ENCODE measurements at regions not wholly inside any gene's neighbourhood (a gene's known extent, or its start where the extent isn't known, plus 50 kb on each side); places are given as distances from the start of the nearest gene placed in this dataset.
"Not testable (repeated sequence)": the region's sequence is repeated elsewhere in the genome, so short reads cannot be mapped to it uniquely, and the experiment has no call there.

- DNase-seq (ENCODE audit: low spot score): no peak
- TF ChIP-seq CTCF (IDR thresholded peaks at IDR 0.05; ENCODE audit: borderline replicate concordance, control extremely low read depth, extremely low read depth, insufficient read depth, missing control alignments): no peak
- in situ Hi-C loops (cut with MboI; ENCODE audit: low sequenced_read_pairs, unreplicated experiment): no loop called here
Measured at GRCh38 chrX:46165411-46165810, 379.8 kb downstream of the ZNF674 start.

- no peak for TF ChIP-seq CTCF (IDR thresholded peaks at IDR 0.05; ENCODE audit: borderline replicate concordance, control extremely low read depth, extremely low read depth, insufficient read depth, missing control alignments)
- no peak for DNase-seq (ENCODE audit: low spot score)
- in situ Hi-C loops (cut with MboI; ENCODE audit: low sequenced_read_pairs, unreplicated experiment): no loop called here
Measured at GRCh38 chrX:46152756-46153155, 392.5 kb downstream of the ZNF674 start.

- DNase-seq (ENCODE audit: low spot score); in situ Hi-C loops (cut with MboI; ENCODE audit: low sequenced_read_pairs, unreplicated experiment): not testable (repeated sequence)
Measured at GRCh38 chrX:46151332-46151731, 393.9 kb downstream of the ZNF674 start.

- no peak for TF ChIP-seq CTCF (IDR thresholded peaks at IDR 0.05; ENCODE audit: borderline replicate concordance, control extremely low read depth, extremely low read depth, insufficient read depth, missing control alignments)
- in situ Hi-C loops (cut with MboI; ENCODE audit: low sequenced_read_pairs, unreplicated experiment): no loop called here
- DNase-seq (ENCODE audit: low spot score): no peak
Measured at GRCh38 chrX:46144566-46144965, 400.7 kb downstream of the ZNF674 start.

GRCh38 chrX:46140272-46140671 lies 404.9 kb downstream of the ZNF674 start:
- no peak for DNase-seq (ENCODE audit: low spot score)
- no peak for TF ChIP-seq CTCF (IDR thresholded peaks at IDR 0.05; ENCODE audit: borderline replicate concordance, control extremely low read depth, extremely low read depth, insufficient read depth, missing control alignments)
- in situ Hi-C loops (cut with MboI; ENCODE audit: low sequenced_read_pairs, unreplicated experiment): no loop called here

GRCh38 chrX:46130247-46130646 lies 415.0 kb downstream of the ZNF674 start:
- DNase-seq (ENCODE audit: low spot score): no peak
- TF ChIP-seq CTCF (IDR thresholded peaks at IDR 0.05; ENCODE audit: borderline replicate concordance, control extremely low read depth, extremely low read depth, insufficient read depth, missing control alignments): no peak
- in situ Hi-C loops (cut with MboI; ENCODE audit: low sequenced_read_pairs, unreplicated experiment): no loop called here

GRCh38 chrX:46125111-46125510 lies 420.1 kb downstream of the ZNF674 start:
- TF ChIP-seq CTCF (IDR thresholded peaks at IDR 0.05; ENCODE audit: borderline replicate concordance, control extremely low read depth, extremely low read depth, insufficient read depth, missing control alignments): no peak
- no peak for DNase-seq (ENCODE audit: low spot score)
- in situ Hi-C loops (cut with MboI; ENCODE audit: low sequenced_read_pairs, unreplicated experiment): no loop called here
